ENCODE measurements at regions not wholly inside any gene's neighbourhood (a gene's known extent, or its start where the extent isn't known, plus 50 kb on each side); places are given as distances from the start of the nearest gene placed in this dataset.
A peak's percentile ranks its signal among the peaks of the same experiment; 100 is the strongest.

GRCh38 chr2:185215497-185215896 lies 523.1 kb upstream of the FSIP2 start:
- H3K27me3 Mint-ChIP-seq (ENCODE audit: insufficient read depth, low read depth), result no peaks in the 10 kb centered on the region
- H3K27me3 ChIP-seq, result no peaks in the 10 kb centered on the region
- H3K4me3 ChIP-seq, result no peak overlapping the region
- DNase-seq (ENCODE audit: low spot score), result peak; percentile 34
- TF ChIP-seq CTCF (IDR thresholded peaks at IDR 0.05), result peak; percentile 37
- no peak for TF ChIP-seq EZH2 (IDR thresholded peaks at IDR 0.05)
- H4K20me1 ChIP-seq (ENCODE audit: low read depth), result no peaks in the 10 kb centered on the region
- no peaks in the 10 kb centered on the region for H3F3A ChIP-seq (ENCODE audit: low read depth)
- H3K4me2 ChIP-seq, result no peak overlapping the region
- no peak overlapping the region for H3K27ac Mint-ChIP-seq
- H3K9me3 ChIP-seq (ENCODE audit: low read depth), result no peaks in the 10 kb centered on the region
- H3K4me1 Mint-ChIP-seq, result peaks cover 3% of the 10 kb centered on the region
- H3K27ac ChIP-seq, result no peak overlapping the region
- no peaks in the 10 kb centered on the region for H3K4me1 ChIP-seq
- no peaks in the 10 kb centered on the region for H3K9me3 Mint-ChIP-seq
- peak overlapping the region; percentile 36 for H2AFZ ChIP-seq (replicated peaks)
- H3K9ac ChIP-seq, result no peak overlapping the region
- H3K4me3 Mint-ChIP-seq, result no peak overlapping the region
- H3K36me3 ChIP-seq, result no peaks in the 10 kb centered on the region
- H3K36me3 Mint-ChIP-seq, result no peaks in the 10 kb centered on the region
- H3K79me2 ChIP-seq (ENCODE audit: low read depth), result no peaks in the 10 kb centered on the region

DNA sequence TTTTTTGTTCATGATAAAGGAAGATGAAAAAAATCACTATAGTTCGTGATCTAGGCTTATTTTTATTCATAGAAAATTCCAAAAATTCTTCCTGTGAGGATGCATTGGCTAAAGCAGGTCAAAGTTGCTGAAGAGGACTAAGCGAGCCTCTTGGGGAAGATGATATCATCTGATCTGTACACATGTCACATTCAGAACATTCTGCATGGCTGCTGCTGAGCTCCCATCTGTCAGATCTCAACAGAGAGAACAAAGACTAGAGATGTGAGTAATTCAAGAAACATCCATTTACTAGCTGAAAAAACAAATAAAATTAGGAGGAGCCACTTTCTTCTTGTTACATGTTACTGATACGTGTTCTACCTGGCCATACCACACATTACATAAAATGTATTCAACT lies 518.6 kb upstream of the FSIP2 start:
- Histone ChIP-seq H4K20me1 (ENCODE audit: low read depth) (no peaks in the 10 kb centered on the region), H3K4me3 (no peak overlapping the region), H2AFZ (replicated peaks) (no peak overlapping the region), H3K9ac (no peak overlapping the region), H3K4me2 (no peak overlapping the region), H3K4me1 (no peaks in the 10 kb centered on the region), H3K79me2 (ENCODE audit: low read depth) (no peaks in the 10 kb centered on the region), H3K27me3 (no peaks in the 10 kb centered on the region), H3F3A (ENCODE audit: low read depth) (no peaks in the 10 kb centered on the region), H3K9me3 (ENCODE audit: low read depth) (no peaks in the 10 kb centered on the region), H3K27ac (no peak overlapping the region), H3K36me3 (no peaks in the 10 kb centered on the region)
- TF ChIP-seq EZH2 (IDR thresholded peaks at IDR 0.05) (no peak), EZH2phosphoT487 (IDR thresholded peaks at IDR 0.05) (no peak), CTCF (IDR thresholded peaks at IDR 0.05) (no peak)
- no peak for DNase-seq (ENCODE audit: low spot score)
- no peaks in the 10 kb centered on the region for H3K9me3 Mint-ChIP-seq
- H3K27me3 Mint-ChIP-seq (ENCODE audit: insufficient read depth, low read depth), result no peaks in the 10 kb centered on the region
- H3K4me1 Mint-ChIP-seq, result peaks cover 3% of the 10 kb centered on the region
- no peak overlapping the region for H3K4me3 Mint-ChIP-seq
- no peaks in the 10 kb centered on the region for H3K36me3 Mint-ChIP-seq
- no peak overlapping the region for H3K27ac Mint-ChIP-seq

- H3K79me2 ChIP-seq (ENCODE audit: low read depth), result no peaks in the 10 kb centered on the region
- TF ChIP-seq EZH2phosphoT487 (IDR thresholded peaks at IDR 0.05) (no peak), EZH2 (IDR thresholded peaks at IDR 0.05) (no peak), CTCF (IDR thresholded peaks at IDR 0.05) (no peak)
- no peaks in the 10 kb centered on the region for H4K20me1 ChIP-seq (ENCODE audit: low read depth)
- no peaks in the 10 kb centered on the region for H3F3A ChIP-seq (ENCODE audit: low read depth)
- H3K9me3 ChIP-seq (ENCODE audit: low read depth), result no peaks in the 10 kb centered on the region
- no peak overlapping the region for H2AFZ ChIP-seq (replicated peaks)
- H3K9me3 Mint-ChIP-seq, result no peaks in the 10 kb centered on the region
- H3K36me3 ChIP-seq, result no peaks in the 10 kb centered on the region
- H3K9ac ChIP-seq, result no peak overlapping the region
- no peak overlapping the region for H3K4me3 Mint-ChIP-seq
- no peak overlapping the region for H3K4me2 ChIP-seq
- H3K27ac ChIP-seq, result no peak overlapping the region
- no peak overlapping the region for H3K4me3 ChIP-seq
- H3K27me3 ChIP-seq, result no peaks in the 10 kb centered on the region
- H3K27ac Mint-ChIP-seq, result no peak overlapping the region
- no peaks in the 10 kb centered on the region for H3K4me1 ChIP-seq
- H3K4me1 Mint-ChIP-seq, result peaks cover 3% of the 10 kb centered on the region
- no peak for DNase-seq (ENCODE audit: low spot score)
- no peaks in the 10 kb centered on the region for H3K36me3 Mint-ChIP-seq
- no peaks in the 10 kb centered on the region for H3K27me3 Mint-ChIP-seq (ENCODE audit: insufficient read depth, low read depth)
Observed at GRCh38 chr2:185222311-185222710, 516.3 kb upstream of the FSIP2 start.

DNA sequence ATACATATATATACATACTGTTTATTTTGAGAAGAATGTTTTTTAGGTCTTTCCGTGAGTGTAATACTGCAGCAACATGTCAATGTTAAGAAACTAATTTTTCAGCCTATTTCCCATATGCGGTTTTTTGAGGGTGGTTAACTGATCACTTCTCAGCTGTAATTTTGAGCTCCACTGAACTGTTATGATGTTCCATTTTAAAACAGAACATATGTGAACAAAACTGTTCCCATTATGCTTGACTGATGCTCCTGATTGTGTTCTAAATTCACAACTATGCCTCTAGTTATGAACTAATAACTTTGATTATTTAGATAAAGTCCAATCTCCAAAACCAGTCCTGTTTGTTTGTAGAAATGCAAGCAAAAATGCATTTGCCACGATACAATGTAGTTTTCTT lies 511.2 kb upstream of the FSIP2 start:
- H3K36me3 ChIP-seq, result no peaks in the 10 kb centered on the region
- no peak overlapping the region for H3K4me3 ChIP-seq
- no peaks in the 10 kb centered on the region for H3K4me1 ChIP-seq
- Mint-ChIP-seq H3K27ac (no peak overlapping the region), H3K9me3 (no peaks in the 10 kb centered on the region), H3K4me3 (no peak overlapping the region), H3K4me1 (no peaks in the 10 kb centered on the region), H3K36me3 (no peaks in the 10 kb centered on the region), H3K27me3 (ENCODE audit: insufficient read depth, low read depth) (no peaks in the 10 kb centered on the region)
- no peaks in the 10 kb centered on the region for H3K79me2 ChIP-seq (ENCODE audit: low read depth)
- H3K9ac ChIP-seq, result no peak overlapping the region
- no peak overlapping the region for H3K27ac ChIP-seq
- no peak for DNase-seq (ENCODE audit: low spot score)
- no peak for TF ChIP-seq CTCF (IDR thresholded peaks at IDR 0.05)
- no peak for TF ChIP-seq EZH2phosphoT487 (IDR thresholded peaks at IDR 0.05)
- TF ChIP-seq EZH2 (IDR thresholded peaks at IDR 0.05), result no peak
- peak overlapping the region; percentile 9 for H2AFZ ChIP-seq (replicated peaks)
- no peak overlapping the region for H3K4me2 ChIP-seq
- H3F3A ChIP-seq (ENCODE audit: low read depth), result no peaks in the 10 kb centered on the region
- H3K27me3 ChIP-seq, result no peaks in the 10 kb centered on the region
- H3K9me3 ChIP-seq (ENCODE audit: low read depth), result no peaks in the 10 kb centered on the region
- no peaks in the 10 kb centered on the region for H4K20me1 ChIP-seq (ENCODE audit: low read depth)
